ENCODE measurements at regions not wholly inside any gene's neighbourhood (a gene's known extent, or its start where the extent isn't known, plus 50 kb on each side); places are given as distances from the start of the nearest gene placed in this dataset.

DNA sequence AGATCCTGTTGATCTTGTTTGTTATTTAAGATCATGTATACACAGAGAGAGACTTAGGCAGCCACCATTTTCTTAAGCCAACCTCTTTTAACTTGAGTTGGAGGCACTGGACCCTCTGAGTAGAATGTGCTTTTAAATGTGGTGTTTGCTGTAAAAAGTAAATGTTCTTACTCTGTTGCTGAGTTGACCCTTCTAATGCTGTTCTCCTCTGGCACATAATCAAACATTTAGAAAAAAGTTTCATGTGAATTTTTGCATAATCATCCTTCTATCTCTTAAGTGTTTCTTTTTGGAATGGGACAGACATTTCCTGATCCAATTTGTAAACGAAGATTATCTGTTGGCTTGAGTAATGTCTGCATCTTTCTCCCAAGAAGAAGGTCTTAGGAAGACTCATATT, 255.1 kb upstream of the ETAA1 start:
- no peak overlapping the region for H3K4me3 Mint-ChIP-seq
- Histone ChIP-seq H4K20me1 (ENCODE audit: control insufficient read depth, insufficient read depth, low read length, poor library complexity, severe bottlenecking) (no peaks in the 10 kb centered on the region), H3K9ac (ENCODE audit: low read length) (no peak overlapping the region), H3K4me3 (ENCODE audit: control extremely low read depth in 1 of 5, extremely low read depth in 1 of 5, insufficient read depth in 1 of 5, low read depth in 2 of 5, low read length in 4 of 5) (no peak overlapping the region), H3K4me1 (ENCODE audit: control insufficient read depth in 2 of 2, insufficient read depth in 2 of 2, low read length in 2 of 2) (no peaks in the 10 kb centered on the region), H2AFZ (ENCODE audit: insufficient read depth, low read depth, low read length, poor library complexity, severe bottlenecking) (no peak overlapping the region), H3K4me2 (replicated peaks; ENCODE audit: low read depth, low read length, poor library complexity, severe bottlenecking) (no peak overlapping the region), H3K36me3 (replicated peaks in 1 of 2; ENCODE audit: control extremely low read depth in 1 of 2, control insufficient read depth in 1 of 2, extremely low read depth in 1 of 2, insufficient read depth in 2 of 2, low read length in 1 of 2) (no peaks in the 10 kb centered on the region), H3K27ac (ENCODE audit: low read length in 2 of 2) (no peak overlapping the region), H3K79me2 (ENCODE audit: control insufficient read depth, insufficient read depth, low read length) (no peaks in the 10 kb centered on the region), H3K27me3 (replicated peaks in 1 of 4; ENCODE audit: control extremely low read depth in 1 of 4, control insufficient read depth in 3 of 4, insufficient read depth in 4 of 4, low read length in 3 of 4) (peaks cover 0 to 4% (median 0%) of the 10 kb centered on the region in 4 experiments), H3K9me3 (ENCODE audit: control extremely low read depth in 1 of 3, control insufficient read depth in 2 of 3, insufficient read depth in 1 of 3, low read length in 2 of 3) (no peaks in the 10 kb centered on the region)
- CTCF ChIA-PET = no interaction called here
- WGBS (ENCODE audit: insufficient coverage) = no CpG with 5 or more reads among the region's 1 CpG
- POLR2A ChIA-PET = no interaction called here
- H3K4me1 Mint-ChIP-seq = no peaks in the 10 kb centered on the region
- H3K27ac Mint-ChIP-seq = no peak overlapping the region
- DNase-seq (no peak), ATAC-seq (ENCODE audit: low read depth) (no peak)
- intact Hi-C loops (cut with micrococcal nuclease) = no loop called here
- TF ChIP-seq EZH2 (IDR thresholded peaks at IDR 0.05; ENCODE audit: borderline replicate concordance, insufficient read depth, low read depth, low read length, poor library complexity, severe bottlenecking) = no peak
- TF ChIP-seq, protein P1, sequence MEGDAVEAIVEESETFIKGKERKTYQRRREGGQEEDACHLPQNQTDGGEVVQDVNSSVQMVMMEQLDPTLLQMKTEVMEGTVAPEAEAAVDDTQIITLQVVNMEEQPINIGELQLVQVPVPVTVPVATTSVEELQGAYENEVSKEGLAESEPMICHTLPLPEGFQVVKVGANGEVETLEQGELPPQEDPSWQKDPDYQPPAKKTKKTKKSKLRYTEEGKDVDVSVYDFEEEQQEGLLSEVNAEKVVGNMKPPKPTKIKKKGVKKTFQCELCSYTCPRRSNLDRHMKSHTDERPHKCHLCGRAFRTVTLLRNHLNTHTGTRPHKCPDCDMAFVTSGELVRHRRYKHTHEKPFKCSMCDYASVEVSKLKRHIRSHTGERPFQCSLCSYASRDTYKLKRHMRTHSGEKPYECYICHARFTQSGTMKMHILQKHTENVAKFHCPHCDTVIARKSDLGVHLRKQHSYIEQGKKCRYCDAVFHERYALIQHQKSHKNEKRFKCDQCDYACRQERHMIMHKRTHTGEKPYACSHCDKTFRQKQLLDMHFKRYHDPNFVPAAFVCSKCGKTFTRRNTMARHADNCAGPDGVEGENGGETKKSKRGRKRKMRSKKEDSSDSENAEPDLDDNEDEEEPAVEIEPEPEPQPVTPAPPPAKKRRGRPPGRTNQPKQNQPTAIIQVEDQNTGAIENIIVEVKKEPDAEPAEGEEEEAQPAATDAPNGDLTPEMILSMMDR (IDR thresholded peaks at IDR 0.05) = no peak
- peaks cover 2% of the 10 kb centered on the region for H3K27me3 Mint-ChIP-seq
- no peaks in the 10 kb centered on the region for H3K9me3 Mint-ChIP-seq (ENCODE audit: insufficient read depth)

DNA sequence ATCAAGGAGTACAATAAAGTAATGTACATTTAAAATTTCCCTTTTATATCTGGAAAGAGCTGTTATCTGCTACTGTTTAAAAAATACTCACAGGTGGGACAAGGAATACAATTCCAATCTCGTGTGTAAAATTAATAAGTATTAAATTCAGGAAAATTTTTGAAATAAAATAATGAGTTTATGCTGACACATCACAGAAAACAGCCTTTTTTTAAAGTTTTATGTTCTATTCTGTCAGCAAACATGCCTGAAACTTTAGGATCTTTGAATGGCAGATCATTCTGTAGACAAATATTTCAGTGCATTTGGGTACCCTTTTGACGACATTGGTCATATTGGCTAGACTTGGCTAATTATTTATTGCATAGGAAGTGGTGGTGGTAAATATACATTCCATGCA, 254.4 kb upstream of the ETAA1 start:
- CTCF ChIA-PET = no interaction called here
- intact Hi-C loops (cut with micrococcal nuclease) = no loop called here
- no peak overlapping the region for H3K27ac ChIP-seq (ENCODE audit: low read length in 2 of 2)

More for the DNA sequence above, 254.4 kb upstream of the ETAA1 start:
- H3K4me1 Mint-ChIP-seq = no peaks in the 10 kb centered on the region
- Histone ChIP-seq H3K4me2 (replicated peaks; ENCODE audit: low read depth, low read length, poor library complexity, severe bottlenecking) (no peak overlapping the region), H3K79me2 (ENCODE audit: control insufficient read depth, insufficient read depth, low read length) (no peaks in the 10 kb centered on the region), H3K27me3 (replicated peaks in 1 of 4; ENCODE audit: control extremely low read depth in 1 of 4, control insufficient read depth in 3 of 4, insufficient read depth in 4 of 4, low read length in 3 of 4) (peaks cover 0 to 4% (median 0%) of the 10 kb centered on the region in 4 experiments), H2AFZ (ENCODE audit: insufficient read depth, low read depth, low read length, poor library complexity, severe bottlenecking) (no peak overlapping the region), H3K9ac (ENCODE audit: low read length) (no peak overlapping the region), H3K4me3 (ENCODE audit: control extremely low read depth in 1 of 5, extremely low read depth in 1 of 5, insufficient read depth in 1 of 5, low read depth in 2 of 5, low read length in 4 of 5) (no peak overlapping the region), H3K4me1 (ENCODE audit: control insufficient read depth in 2 of 2, insufficient read depth in 2 of 2, low read length in 2 of 2) (no peaks in the 10 kb centered on the region), H4K20me1 (ENCODE audit: control insufficient read depth, insufficient read depth, low read length, poor library complexity, severe bottlenecking) (no peaks in the 10 kb centered on the region), H3K36me3 (replicated peaks in 1 of 2; ENCODE audit: control extremely low read depth in 1 of 2, control insufficient read depth in 1 of 2, extremely low read depth in 1 of 2, insufficient read depth in 2 of 2, low read length in 1 of 2) (no peaks in the 10 kb centered on the region), H3K9me3 (ENCODE audit: control extremely low read depth in 1 of 3, control insufficient read depth in 2 of 3, insufficient read depth in 1 of 3, low read length in 2 of 3) (no peaks in the 10 kb centered on the region)
- no CpG with 5 or more reads among the region's 2 CpGs for WGBS (ENCODE audit: insufficient coverage)
- no peak overlapping the region for H3K4me3 Mint-ChIP-seq
- no peak overlapping the region for H3K27ac Mint-ChIP-seq
- ATAC-seq (ENCODE audit: low read depth) (no peak), DNase-seq (no peak)
- H3K9me3 Mint-ChIP-seq (ENCODE audit: insufficient read depth) = no peaks in the 10 kb centered on the region
- TF ChIP-seq, protein P1 (IDR thresholded peaks at IDR 0.05) = no peak
- no peak for TF ChIP-seq EZH2 (IDR thresholded peaks at IDR 0.05; ENCODE audit: borderline replicate concordance, insufficient read depth, low read depth, low read length, poor library complexity, severe bottlenecking)
- POLR2A ChIA-PET = no interaction called here
- peaks cover 2% of the 10 kb centered on the region for H3K27me3 Mint-ChIP-seq
